NB4 (cell line): ENCODE measurements at regions not wholly inside any gene's neighbourhood (a gene's known extent, or its start where the extent isn't known, plus 50 kb on each side); places are given as distances from the start of the nearest gene placed in this dataset.

Experiments
- CTCF ChIP-seq: IDR thresholded peaks from one replicate; pipeline ENCODE4 v1.5.1; 2012; ENCODE audit warnings: low read depth, low read length
- MAX ChIP-seq: IDR thresholded peaks from 2 replicates; pipeline ENCODE4 v1.6.1; 2011; ENCODE audit warnings: low read depth, low read length
- POLR2A ChIP-seq: IDR thresholded peaks from 2 replicates; pipeline ENCODE4 v1.6.1; 2011; ENCODE audit warnings: mild to moderate bottlenecking; ENCODE audit not compliant: insufficient read length; ENCODE audit errors: extremely low read depth

GRCh38 chr5:112533362-112533761 is 114.3 kb upstream of the EPB41L4A start:
- TF ChIP-seq CTCF = no peak
- TF ChIP-seq POLR2A = no peak
- TF ChIP-seq MAX = no peak
